GM23338 (cell line): ENCODE measurements at regions not wholly inside any gene's neighbourhood (a gene's known extent, or its start where the extent isn't known, plus 50 kb on each side); places are given as distances from the start of the nearest gene placed in this dataset.
"Not testable (repeated sequence)": the region's sequence is repeated elsewhere in the genome, so short reads cannot be mapped to it uniquely, and the experiment has no call there.

Experiments used
- CREB1 ChIP-seq: fragments of 250-450 bp; sonication (Bioruptor Pico); IDR thresholded peaks from 2 replicates; pipeline ENCODE4 v1.5.0; 2020; ENCODE audit warnings: low read depth, mild to moderate bottlenecking, moderate library complexity
- EZH2 ChIP-seq: fragments of 200-600 bp; sonication (generic); IDR thresholded peaks from one replicate; pipeline ENCODE4 v1.8.0; 2017; ENCODE audit warnings: antibody characterized with exemption, mild to moderate bottlenecking, low read depth; ENCODE audit not compliant: unreplicated experiment
- EZH2phosphoT487 ChIP-seq: fragments of 200-600 bp; sonication (generic); IDR thresholded peaks from one replicate; pipeline ENCODE4 v1.8.1; 2018; ENCODE audit warnings: antibody characterized with exemption; ENCODE audit not compliant: unreplicated experiment
- POLR2AphosphoS5 ChIP-seq: IDR thresholded peaks from 2 replicates; pipeline ENCODE4 v1.6.1; 2016; ENCODE audit warnings: antibody characterized with exemption, low read depth
- ZNF114 ChIP-seq: fragments of 250-450 bp; sonication (Bioruptor Pico); IDR thresholded peaks from 2 replicates; pipeline ENCODE4 v1.5.0; 2020; ENCODE audit warnings: mild to moderate bottlenecking, moderate library complexity
- TF ChIP-seq, protein P1 (sequence below), 2 experiments: fragments of 200-600 bp in 1 of 2; sonication (generic) in 1 of 2; conservative IDR thresholded peaks; 2 replicates each; pipeline versions ENCODE4 v1.5.1 to v1.6.1; 2016 to 2017; ENCODE audit warnings: antibody characterized with exemption in 2 of 2, low read depth in 2 of 2, mild to moderate bottlenecking in 2 of 2, moderate library complexity in 1 of 2
- TF ChIP-seq, protein P2 (sequence below): IDR thresholded peaks from one replicate; pipeline ENCODE4 v1.6.1; 2018; ENCODE audit warnings: antibody characterized with exemption; ENCODE audit not compliant: unreplicated experiment

DNA sequence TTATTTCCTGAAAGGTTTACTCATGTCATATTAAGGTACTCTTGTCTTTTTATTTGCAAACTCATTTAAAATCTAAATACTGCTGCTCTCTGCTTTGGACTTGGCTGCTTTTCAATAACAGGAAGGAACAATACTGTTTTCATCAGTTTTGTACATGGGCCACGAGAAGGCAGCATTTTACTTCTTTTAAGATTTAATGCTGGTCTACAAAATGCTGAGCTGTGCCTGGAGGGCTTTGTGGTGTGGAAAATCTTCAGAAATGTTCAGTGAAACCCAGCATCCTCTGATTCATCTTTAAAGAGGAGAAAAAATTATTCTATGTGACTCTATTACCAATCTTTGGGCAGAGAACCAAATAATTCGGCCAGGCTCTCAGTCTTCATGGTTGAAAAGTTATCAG is 155.9 kb downstream of the POTEB3 start:
- TF ChIP-seq, protein P1, sequence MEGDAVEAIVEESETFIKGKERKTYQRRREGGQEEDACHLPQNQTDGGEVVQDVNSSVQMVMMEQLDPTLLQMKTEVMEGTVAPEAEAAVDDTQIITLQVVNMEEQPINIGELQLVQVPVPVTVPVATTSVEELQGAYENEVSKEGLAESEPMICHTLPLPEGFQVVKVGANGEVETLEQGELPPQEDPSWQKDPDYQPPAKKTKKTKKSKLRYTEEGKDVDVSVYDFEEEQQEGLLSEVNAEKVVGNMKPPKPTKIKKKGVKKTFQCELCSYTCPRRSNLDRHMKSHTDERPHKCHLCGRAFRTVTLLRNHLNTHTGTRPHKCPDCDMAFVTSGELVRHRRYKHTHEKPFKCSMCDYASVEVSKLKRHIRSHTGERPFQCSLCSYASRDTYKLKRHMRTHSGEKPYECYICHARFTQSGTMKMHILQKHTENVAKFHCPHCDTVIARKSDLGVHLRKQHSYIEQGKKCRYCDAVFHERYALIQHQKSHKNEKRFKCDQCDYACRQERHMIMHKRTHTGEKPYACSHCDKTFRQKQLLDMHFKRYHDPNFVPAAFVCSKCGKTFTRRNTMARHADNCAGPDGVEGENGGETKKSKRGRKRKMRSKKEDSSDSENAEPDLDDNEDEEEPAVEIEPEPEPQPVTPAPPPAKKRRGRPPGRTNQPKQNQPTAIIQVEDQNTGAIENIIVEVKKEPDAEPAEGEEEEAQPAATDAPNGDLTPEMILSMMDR (conservative IDR thresholded peaks at IDR 0.05; ENCODE audit: low read depth in 2 of 2): not testable (repeated sequence)
- not testable (repeated sequence) for TF ChIP-seq POLR2AphosphoS5; EZH2; CREB1 (CRISPR knock-in tag); EZH2phosphoT487; ZNF114 (CRISPR knock-in tag)
- TF ChIP-seq, protein P2, sequence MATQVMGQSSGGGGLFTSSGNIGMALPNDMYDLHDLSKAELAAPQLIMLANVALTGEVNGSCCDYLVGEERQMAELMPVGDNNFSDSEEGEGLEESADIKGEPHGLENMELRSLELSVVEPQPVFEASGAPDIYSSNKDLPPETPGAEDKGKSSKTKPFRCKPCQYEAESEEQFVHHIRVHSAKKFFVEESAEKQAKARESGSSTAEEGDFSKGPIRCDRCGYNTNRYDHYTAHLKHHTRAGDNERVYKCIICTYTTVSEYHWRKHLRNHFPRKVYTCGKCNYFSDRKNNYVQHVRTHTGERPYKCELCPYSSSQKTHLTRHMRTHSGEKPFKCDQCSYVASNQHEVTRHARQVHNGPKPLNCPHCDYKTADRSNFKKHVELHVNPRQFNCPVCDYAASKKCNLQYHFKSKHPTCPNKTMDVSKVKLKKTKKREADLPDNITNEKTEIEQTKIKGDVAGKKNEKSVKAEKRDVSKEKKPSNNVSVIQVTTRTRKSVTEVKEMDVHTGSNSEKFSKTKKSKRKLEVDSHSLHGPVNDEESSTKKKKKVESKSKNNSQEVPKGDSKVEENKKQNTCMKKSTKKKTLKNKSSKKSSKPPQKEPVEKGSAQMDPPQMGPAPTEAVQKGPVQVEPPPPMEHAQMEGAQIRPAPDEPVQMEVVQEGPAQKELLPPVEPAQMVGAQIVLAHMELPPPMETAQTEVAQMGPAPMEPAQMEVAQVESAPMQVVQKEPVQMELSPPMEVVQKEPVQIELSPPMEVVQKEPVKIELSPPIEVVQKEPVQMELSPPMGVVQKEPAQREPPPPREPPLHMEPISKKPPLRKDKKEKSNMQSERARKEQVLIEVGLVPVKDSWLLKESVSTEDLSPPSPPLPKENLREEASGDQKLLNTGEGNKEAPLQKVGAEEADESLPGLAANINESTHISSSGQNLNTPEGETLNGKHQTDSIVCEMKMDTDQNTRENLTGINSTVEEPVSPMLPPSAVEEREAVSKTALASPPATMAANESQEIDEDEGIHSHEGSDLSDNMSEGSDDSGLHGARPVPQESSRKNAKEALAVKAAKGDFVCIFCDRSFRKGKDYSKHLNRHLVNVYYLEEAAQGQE: not testable (repeated sequence)
